Epithelial cell of esophagus (primary cell): ENCODE measurements at regions not wholly inside any gene's neighbourhood (a gene's known extent, or its start where the extent isn't known, plus 50 kb on each side); places are given as distances from the start of the nearest gene placed in this dataset.
A peak's percentile ranks its signal among the peaks of the same experiment; 100 is the strongest.

Experiments used
- DNase-seq: peaks from one replicate; pipeline ENCODE4 v3.0.0; 2010; ENCODE audit warnings: low read depth
- H3K4me3 ChIP-seq: 2 replicates; pipeline ENCODE4 v1.5.1; 2011; ENCODE audit warnings: mild to moderate bottlenecking, low read length, control low read depth
- CTCF ChIP-seq: IDR thresholded peaks from 2 replicates; pipeline ENCODE4 v1.5.1; 2011; ENCODE audit warnings: low read depth, mild to moderate bottlenecking, low read length, control low read depth, inconsistent platforms; ENCODE audit not compliant: insufficient read depth; ENCODE audit errors: missing control alignments

- H3K4me3 ChIP-seq = no peak overlapping the region
- DNase-seq = no peak
- TF ChIP-seq CTCF = no peak
These were observed 360.4 kb upstream of the ZNF608 start for GRCh38 chr5:125106881-125107280.

GRCh38 chr5:125109293-125109692 lies 362.9 kb upstream of the ZNF608 start:
- no peak for DNase-seq
- H3K4me3 ChIP-seq = no peak overlapping the region
- TF ChIP-seq CTCF = no peak

GRCh38 chr5:125109816-125110215 lies 363.4 kb upstream of the ZNF608 start:
- TF ChIP-seq CTCF = no peak
- H3K4me3 ChIP-seq = no peak overlapping the region
- DNase-seq = no peak

GRCh38 chr5:125112196-125112595 lies 365.8 kb upstream of the ZNF608 start:
- DNase-seq = peak; percentile 9
- TF ChIP-seq CTCF = no peak
- no peak overlapping the region for H3K4me3 ChIP-seq

- no peak for DNase-seq
- TF ChIP-seq CTCF = no peak
- H3K4me3 ChIP-seq = no peak overlapping the region
These were observed 366.9 kb upstream of the ZNF608 start for GRCh38 chr5:125113328-125113727.

- DNase-seq = no peak
- TF ChIP-seq CTCF = no peak
- H3K4me3 ChIP-seq = no peak overlapping the region
These were observed 368.7 kb upstream of the ZNF608 start for GRCh38 chr5:125115195-125115525.

GRCh38 chr5:125117566-125117965 lies 371.1 kb upstream of the ZNF608 start:
- H3K4me3 ChIP-seq = no peak overlapping the region
- TF ChIP-seq CTCF = no peak
- no peak for DNase-seq
